H1 (cell line): ENCODE measurements at regions not wholly inside any gene's neighbourhood (a gene's known extent, or its start where the extent isn't known, plus 50 kb on each side); places are given as distances from the start of the nearest gene placed in this dataset.

ENCODE experiments used
- CTCF ChIA-PET: fragments of 300-600 bp; sonication (Branson Sonifier 250); formaldehyde crosslinking; loops from one replicate; lab custom pipeline; 2021; ENCODE audit not compliant: partially characterized antibody; lab: Charles Lee
- POLR2A ChIA-PET: fragments of 300-600 bp; sonication (Branson Sonifier 250); formaldehyde crosslinking; loops from one replicate; lab custom pipeline; 2021; ENCODE audit warnings: inconsistent platforms; ENCODE audit not compliant: partially characterized antibody; lab: Charles Lee
- DNase-seq, 2 experiments: peaks; one replicate each; pipeline versions ENCODE4 v3.0.0 to v3.0.0-alpha.2; 2010 to 2022; ENCODE audit warnings: low spot score in 2 of 2, low read depth in 1 of 2, mixed read lengths in 1 of 2
- FAIRE-seq: peaks from 2 replicates; lab custom pipeline; 2011; peaks lifted over from hg19 to GRCh38; lab: Jason Lieb, UNC
- H2AFZ ChIP-seq: 2 replicates; pipeline ENCODE4 v1.8.1; 2012; ENCODE audit warnings: low read length, inconsistent platforms
- H2AK5ac ChIP-seq: 2 replicates; pipeline ENCODE4 v1.6.1; 2013; ENCODE audit warnings: low read depth, low read length
- H2BK120ac ChIP-seq: replicated peaks from 2 replicates; pipeline ENCODE3; 2013; ENCODE audit warnings: low read depth, low read length, inconsistent platforms
- H2BK12ac ChIP-seq: 2 replicates; pipeline ENCODE4 v1.6.1; 2013; ENCODE audit warnings: low read depth, low read length
- H2BK15ac ChIP-seq: 2 replicates; pipeline ENCODE4 v1.6.1; 2013; ENCODE audit warnings: low read length
- H2BK20ac ChIP-seq: 2 replicates; pipeline ENCODE4 v1.6.1; 2013; ENCODE audit warnings: low read length
- H2BK5ac ChIP-seq: 2 replicates; pipeline ENCODE4 v1.6.1; 2013; ENCODE audit warnings: low read depth, low read length
- H3K14ac ChIP-seq: 2 replicates; pipeline ENCODE4 v1.6.1; 2013; ENCODE audit warnings: inconsistent platforms; ENCODE audit not compliant: insufficient read length
- H3K18ac ChIP-seq: 2 replicates; pipeline ENCODE4 v1.6.1; 2013; ENCODE audit warnings: low read length; ENCODE audit errors: extremely low read depth
- H3K23ac ChIP-seq: 2 replicates; pipeline ENCODE4 v1.6.1; 2013; ENCODE audit warnings: inconsistent platforms; ENCODE audit not compliant: insufficient read length
- H3K23me2 ChIP-seq: 2 replicates; pipeline ENCODE4 v1.6.1; 2013; ENCODE audit warnings: low read depth, low read length
- H3K27ac ChIP-seq: 2 replicates; pipeline ENCODE4 v1.6.1; 2011; ENCODE audit warnings: low read depth, low read length, inconsistent platforms
- H3K27me3 ChIP-seq, 4 experiments: replicated peaks in 1 of 4; 1 replicate in 1 of 4; 2 replicates in 3 of 4; pipeline versions ENCODE4 v1.6.1 to v1.8.1; 2011 to 2013; ENCODE audit warnings: low read length in 3 of 4, mild to moderate bottlenecking in 3 of 4, inconsistent platforms in 2 of 4, mixed read lengths in 2 of 4, moderate library complexity in 1 of 4; ENCODE audit not compliant: control insufficient read depth in 3 of 4, insufficient read depth in 3 of 4; ENCODE audit errors: extremely low read depth in 1 of 4
- H3K36me3 ChIP-seq, 4 experiments: 2 replicates each; pipeline versions ENCODE4 v1.6.1 to v1.8.1; 2011 to 2013; ENCODE audit warnings: mild to moderate bottlenecking in 4 of 4, low read length in 3 of 4, moderate library complexity in 2 of 4, control low read depth in 1 of 4, inconsistent platforms in 1 of 4; ENCODE audit not compliant: insufficient read depth in 4 of 4, control insufficient read depth in 2 of 4
- H3K4ac ChIP-seq: replicated peaks from 2 replicates; pipeline ENCODE3; 2013; ENCODE audit warnings: low read length, low read depth, mixed read lengths, inconsistent platforms; ENCODE audit not compliant: insufficient read length
- H3K4me1 ChIP-seq, 4 experiments: replicated peaks in 1 of 4; 1 replicate in 1 of 4; 2 replicates in 3 of 4; pipeline versions ENCODE4 v1.6.1 to v1.8.1; 2011 to 2013; ENCODE audit warnings: low read length in 3 of 4, inconsistent platforms in 2 of 4, mixed read lengths in 1 of 4; ENCODE audit not compliant: insufficient read depth in 4 of 4, control insufficient read depth in 3 of 4
- H3K4me2 ChIP-seq, 2 experiments: 2 replicates each; pipeline versions ENCODE4 v1.6.1 to v1.8.1; 2011 to 2013; ENCODE audit warnings: low read depth in 2 of 2, low read length in 2 of 2, control low read depth in 1 of 2, inconsistent platforms in 1 of 2, mild to moderate bottlenecking in 1 of 2; ENCODE audit not compliant: insufficient read depth in 1 of 2
- H3K4me3 ChIP-seq, 4 experiments: fragments of 200-600, 300-600 bp in 1 of 4; sonication (generic), shearing (Covaris generic), sonication (Bioruptor Twin) in 1 of 4; 2 replicates each; pipeline versions ENCODE4 v1.5.1 to v1.8.1; 2011 to 2016; ENCODE audit warnings: low read length in 4 of 4, low read depth in 3 of 4, control low read depth in 2 of 4, inconsistent platforms in 2 of 4, mild to moderate bottlenecking in 2 of 4, mixed read lengths in 1 of 4, moderate library complexity in 1 of 4; ENCODE audit not compliant: insufficient read depth in 2 of 4; ENCODE audit errors: extremely low read depth in 1 of 4
- H3K56ac ChIP-seq: replicated peaks from 2 replicates; pipeline ENCODE3; 2013; ENCODE audit warnings: low read depth, mild to moderate bottlenecking, mixed read lengths, low read length, inconsistent platforms; ENCODE audit not compliant: insufficient read length
- H3K79me1 ChIP-seq: 2 replicates; pipeline ENCODE4 v1.6.1; 2013; ENCODE audit warnings: low read depth, low read length, control low read depth
- H3K79me2 ChIP-seq, 2 experiments: 2 replicates each; pipeline versions ENCODE4 v1.6.1 to v1.8.1; 2012 to 2013; ENCODE audit warnings: low read length in 2 of 2, mild to moderate bottlenecking in 2 of 2, inconsistent platforms in 1 of 2; ENCODE audit not compliant: insufficient read depth in 2 of 2, control insufficient read depth in 1 of 2
- H3K9ac ChIP-seq, 4 experiments: replicated peaks in 1 of 4; 1 replicate in 1 of 4; 2 replicates in 3 of 4; pipeline versions ENCODE4 v1.6.1 to v1.8.1; 2011 to 2013; ENCODE audit warnings: low read depth in 3 of 4, low read length in 3 of 4, control low read depth in 2 of 4, mild to moderate bottlenecking in 2 of 4, moderate library complexity in 2 of 4, inconsistent platforms in 1 of 4; ENCODE audit errors: extremely low read depth in 1 of 4
- H3K9me3 ChIP-seq, 2 experiments: 2 replicates each; pipeline versions ENCODE4 v1.6.1 to v1.8.1; 2012 to 2013; ENCODE audit warnings: mild to moderate bottlenecking in 2 of 2, moderate library complexity in 2 of 2, control low read depth in 1 of 2, inconsistent platforms in 1 of 2, low read depth in 1 of 2, low read length in 1 of 2, mixed read lengths in 1 of 2; ENCODE audit not compliant: insufficient read depth in 2 of 2
- H4K20me1 ChIP-seq, 2 experiments: replicated peaks in 1 of 2; 2 replicates each; pipeline versions ENCODE3 to v1.8.1; 2011 to 2013; ENCODE audit warnings: inconsistent platforms in 2 of 2, low read length in 2 of 2, mild to moderate bottlenecking in 1 of 2; ENCODE audit not compliant: insufficient read depth in 2 of 2, control insufficient read depth in 1 of 2
- H4K5ac ChIP-seq: 2 replicates; pipeline ENCODE4 v1.6.1; 2013; ENCODE audit warnings: low read length, low read depth, mixed read lengths, inconsistent platforms; ENCODE audit not compliant: insufficient read length
- H4K8ac ChIP-seq: 2 replicates; pipeline ENCODE4 v1.8.0; 2013; ENCODE audit warnings: mild to moderate bottlenecking, moderate library complexity, low read length, inconsistent platforms; ENCODE audit not compliant: insufficient read depth; ENCODE audit errors: extremely low read depth
- H4K91ac ChIP-seq: replicated peaks from 2 replicates; pipeline ENCODE3; 2013; ENCODE audit warnings: low read length, mixed read lengths, inconsistent platforms; ENCODE audit not compliant: insufficient read length
- ASH2L ChIP-seq: fragments of 200-600, 300-600 bp; sonication (generic); IDR thresholded peaks from one replicate; pipeline ENCODE4 v1.7.1; 2017; ENCODE audit warnings: low read length
- ATF3 ChIP-seq: IDR thresholded peaks from 2 replicates; pipeline ENCODE4 v1.6.1; 2011; ENCODE audit warnings: low read depth, mild to moderate bottlenecking, low read length; ENCODE audit not compliant: insufficient read depth
- BACH1 ChIP-seq: IDR thresholded peaks from 2 replicates; pipeline ENCODE4 v1.6.1; 2012; ENCODE audit warnings: low read length, improper control_type of control experiment
- CEBPB ChIP-seq: IDR thresholded peaks from 2 replicates; pipeline ENCODE4 v1.6.1; 2012; ENCODE audit warnings: low read depth, low read length
- EZH2 ChIP-seq: fragments of 200-600 bp; sonication (generic); IDR thresholded peaks from 2 replicates; pipeline ENCODE4 v1.7.1; 2012; ENCODE audit warnings: low read depth, mild to moderate bottlenecking, moderate library complexity, low read length, inconsistent platforms; ENCODE audit not compliant: severe bottlenecking
- HDAC2 ChIP-seq, 2 experiments: fragments of 300-600 bp in 1 of 2; sonication (generic) in 1 of 2; IDR thresholded peaks; 2 replicates each; pipeline ENCODE4 v1.6.1; 2011 to 2012; ENCODE audit warnings: low read depth in 2 of 2, low read length in 2 of 2, mild to moderate bottlenecking in 2 of 2, moderate library complexity in 2 of 2, borderline replicate concordance in 1 of 2, inconsistent platforms in 1 of 2
- JUND ChIP-seq: IDR thresholded peaks from 2 replicates; pipeline ENCODE4 v1.6.1; 2011; ENCODE audit warnings: mild to moderate bottlenecking, improper control_type of control experiment, low read length
- KDM4A ChIP-seq: IDR thresholded peaks from one replicate; pipeline ENCODE4 v1.7.1; 2012; ENCODE audit warnings: low read depth, mild to moderate bottlenecking, moderate library complexity, low read length, inconsistent platforms; ENCODE audit not compliant: severe bottlenecking
- PHF8 ChIP-seq: fragments of 200-600 bp; sonication (generic); conservative IDR thresholded peaks from 2 replicates; pipeline ENCODE4 v1.7.1; 2012; ENCODE audit warnings: low read depth, mild to moderate bottlenecking, inconsistent platforms, low read length, moderate library complexity
- SIN3A ChIP-seq, 2 experiments: IDR thresholded peaks in 1 of 2; conservative IDR thresholded peaks in 1 of 2; 2 replicates each; pipeline ENCODE4 v1.6.1; 2011 to 2012; ENCODE audit warnings: low read length in 2 of 2, improper control_type of control experiment in 1 of 2, low read depth in 1 of 2, mild to moderate bottlenecking in 1 of 2
- SIX5 ChIP-seq: IDR thresholded peaks from 2 replicates; pipeline ENCODE4 v1.6.1; 2011; ENCODE audit warnings: mild to moderate bottlenecking, low read depth, low read length
- TAF1 ChIP-seq: IDR thresholded peaks from 2 replicates; pipeline ENCODE4 v1.6.1; 2011; ENCODE audit warnings: mild to moderate bottlenecking, low read depth, low read length
- TAF7 ChIP-seq: optimal IDR thresholded peaks from 2 replicates; pipeline ENCODE3; 2011; ENCODE audit warnings: low read depth, mild to moderate bottlenecking, inconsistent platforms, low read length, moderate library complexity, borderline replicate concordance
- TCF12 ChIP-seq: IDR thresholded peaks from 2 replicates; pipeline ENCODE4 v1.6.1; 2011; ENCODE audit warnings: low read depth, mild to moderate bottlenecking, low read length
- WGBS, 2 experiments: shearing (Covaris generic) in 1 of 2; methylation state at CpG; one replicate each; pipeline versions ENCODE4 v1.1.6 to v1.1.7; 2013 to 2015; ENCODE audit warnings: low lambda C conversion rate in 2 of 2, mixed read lengths in 2 of 2, inconsistent platforms in 1 of 2, low coverage in 1 of 2, missing lambda C conversion rate in 1 of 2; ENCODE audit not compliant: insufficient replicate concordance in 2 of 2, insufficient coverage in 1 of 2, insufficient read length in 1 of 2; ENCODE audit errors: extremely low coverage in 1 of 2, missing lambda C conversion rate in 1 of 2; 5-methylcytosine and 5-hydroxymethylcytosine counted together

GRCh38 chr4:62661821-62662220, 1461.7 kb downstream of the ADGRL3 start:
- Histone ChIP-seq H3K4me1 (peaks cover 0 to 2% (median 0%) of the 10 kb centered on the region in 4 experiments; a peak in 1 of 7 replicates), H2BK5ac (no peak overlapping the region), H2BK15ac (no peak overlapping the region), H3K4me2 (no peak overlapping the region), H4K8ac (no peak overlapping the region), H3K18ac (no peak overlapping the region), H3K27ac (no peak overlapping the region), H3K27me3 (no peaks in the 10 kb centered on the region), H2AFZ (no peak overlapping the region), H4K91ac (no peak overlapping the region), H2AK5ac (no peak overlapping the region), H3K9ac (no peak overlapping the region), H3K4ac (no peak overlapping the region), H3K79me1 (no peaks in the 10 kb centered on the region), H2BK12ac (no peak overlapping the region), H3K23ac (no peak overlapping the region), H3K23me2 (no peaks in the 10 kb centered on the region), H3K79me2 (no peaks in the 10 kb centered on the region), H3K36me3 (no peaks in the 10 kb centered on the region), H2BK120ac (no peak overlapping the region), H3K56ac (no peak overlapping the region), H4K5ac (no peak overlapping the region), H3K4me3 (no peak overlapping the region), H3K14ac (no peak overlapping the region), H4K20me1 (no peaks in the 10 kb centered on the region), H2BK20ac (no peak overlapping the region), H3K9me3 (no peaks in the 10 kb centered on the region)
- 97 to 100% methylated on average over 2 to 4 of the region's 4 CpGs for WGBS, 2 experiments
- CTCF ChIA-PET, result interaction anchor here (0.6 to 1.5 kb wide), 4 partner anchors 8 to 223 kb away, joined by 3 to 4 read pairs (median 4); no protein-coding TSS in a partner anchor
- DNase-seq (no peak), FAIRE-seq (no peak)
- POLR2A ChIA-PET, result no interaction called here
- TF ChIP-seq PHF8 (no peak), JUND (no peak), CEBPB (no peak), ATF3 (no peak), SIX5 (no peak), TAF1 (no peak), EZH2 (no peak), BACH1 (no peak), TCF12 (no peak), KDM4A (no peak), TAF7 (no peak), SIN3A (conservative IDR thresholded peaks at IDR 0.05 in 1 of 2, IDR thresholded peaks at IDR 0.05 in 1 of 2; ENCODE audit: low read depth in 1 of 2, low read length in 2 of 2) (no peak), ASH2L (no peak), HDAC2 (IDR thresholded peaks at IDR 0.05; ENCODE audit: borderline replicate concordance in 1 of 2, low read depth in 2 of 2, low read length in 2 of 2) (no peak)
